ENCODE measurements at regions not wholly inside any gene's neighbourhood (a gene's known extent, or its start where the extent isn't known, plus 50 kb on each side); places are given as distances from the start of the nearest gene placed in this dataset.
A peak's percentile ranks its signal among the peaks of the same experiment; 100 is the strongest.

DNA sequence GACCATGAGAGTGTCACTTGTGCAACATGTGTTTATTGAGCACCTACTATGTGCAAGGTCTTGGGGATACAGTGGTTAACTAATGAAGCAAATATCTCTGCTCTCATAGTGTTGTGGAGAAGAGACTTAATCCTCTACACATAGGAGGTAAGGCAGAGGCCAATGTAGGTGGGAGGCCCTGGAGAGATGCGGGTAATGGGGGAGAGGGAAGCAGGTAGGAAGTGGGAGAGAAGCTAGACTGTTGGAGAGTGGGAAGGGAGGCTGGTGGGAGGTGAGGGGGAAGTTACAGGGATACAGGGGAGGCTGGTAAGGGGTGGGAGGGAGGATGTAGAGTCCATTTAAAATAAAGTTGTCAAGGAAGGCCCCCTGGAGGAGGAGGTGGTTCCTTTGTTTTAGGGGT, 240.0 kb downstream of the MIAT start:
- no peak for DNase-seq

DNA sequence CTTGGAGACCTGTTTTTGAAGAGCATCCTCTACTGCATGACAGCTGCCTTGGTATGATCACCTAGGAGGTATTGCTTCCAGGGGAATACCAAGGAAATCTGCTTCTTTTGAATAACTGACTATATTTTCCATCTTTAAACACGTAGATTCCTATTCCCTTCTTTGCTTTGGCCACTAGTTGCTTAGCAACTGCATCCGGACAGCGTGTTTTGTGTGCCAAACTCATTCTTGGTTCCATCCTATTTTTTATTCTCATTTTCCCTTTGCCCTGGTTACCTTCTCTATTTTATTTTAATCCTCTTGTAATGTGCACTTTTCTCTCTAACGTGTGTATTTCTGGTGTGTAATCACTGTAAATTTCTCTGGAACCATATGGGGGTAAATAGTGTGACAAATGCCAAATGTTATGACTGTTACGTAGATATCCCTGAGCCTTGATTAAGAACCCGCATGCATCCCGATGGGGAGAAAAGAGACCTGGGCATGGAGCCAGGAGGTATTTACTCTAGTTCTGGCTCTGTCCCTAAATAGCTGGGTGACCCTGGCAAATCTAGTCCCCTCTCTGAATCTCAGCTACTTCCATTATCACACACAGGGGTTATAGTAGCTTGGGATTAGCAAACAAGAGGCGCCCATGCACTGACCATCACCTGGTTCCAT, 241.7 kb downstream of the MIAT start:
- no peak for DNase-seq

DNA sequence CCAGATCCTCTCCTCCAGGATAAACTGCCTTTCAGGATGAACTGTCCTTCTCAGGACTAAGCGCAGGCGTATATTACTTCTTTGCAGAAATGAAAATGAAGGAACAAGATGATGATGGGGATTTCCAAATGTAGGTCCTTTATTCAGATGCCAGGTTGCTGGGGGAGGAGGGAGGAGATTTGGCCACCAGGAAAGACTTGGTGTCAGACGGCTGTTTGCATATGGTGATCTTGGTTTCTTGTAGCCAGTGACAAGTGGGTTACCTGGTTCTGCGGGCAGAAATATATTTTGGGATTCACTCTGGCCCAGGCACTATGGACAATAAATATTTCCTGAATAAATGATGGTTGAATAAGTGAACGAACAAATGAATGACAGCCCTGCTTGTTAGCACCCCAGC, 243.4 kb downstream of the MIAT start:
- no peak for DNase-seq

DNA sequence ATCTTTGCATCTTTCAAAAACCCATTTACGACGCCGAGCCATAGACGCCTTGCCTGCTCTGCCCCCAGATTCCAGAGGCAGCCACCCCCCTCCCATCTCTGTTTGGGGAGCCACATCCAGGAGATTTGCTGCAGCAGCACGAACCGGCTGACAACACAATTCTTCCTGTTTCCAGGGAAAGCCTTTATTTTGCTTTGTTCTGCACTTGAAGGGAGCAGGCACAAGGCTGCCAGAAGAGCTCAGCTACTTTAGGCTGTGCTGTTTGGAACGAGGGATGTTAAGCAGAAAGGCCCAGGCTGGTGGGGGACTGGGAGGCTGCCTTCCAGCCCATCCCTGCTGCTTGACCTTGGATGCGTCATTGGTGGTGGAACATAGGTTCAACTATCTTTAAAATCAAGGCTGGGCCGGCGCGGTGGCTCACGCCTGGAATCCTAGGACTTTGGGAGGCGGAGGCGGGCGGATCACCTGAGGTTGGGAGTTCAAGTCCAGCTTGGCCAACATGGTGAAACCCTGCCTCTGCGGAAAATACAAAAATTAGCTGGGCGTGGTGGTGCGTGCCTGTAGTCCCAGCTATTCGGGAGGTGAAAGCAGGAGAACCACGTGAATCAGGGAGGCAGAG, 243.9 kb downstream of the MIAT start:
- DNase-seq, result no peak

DNA sequence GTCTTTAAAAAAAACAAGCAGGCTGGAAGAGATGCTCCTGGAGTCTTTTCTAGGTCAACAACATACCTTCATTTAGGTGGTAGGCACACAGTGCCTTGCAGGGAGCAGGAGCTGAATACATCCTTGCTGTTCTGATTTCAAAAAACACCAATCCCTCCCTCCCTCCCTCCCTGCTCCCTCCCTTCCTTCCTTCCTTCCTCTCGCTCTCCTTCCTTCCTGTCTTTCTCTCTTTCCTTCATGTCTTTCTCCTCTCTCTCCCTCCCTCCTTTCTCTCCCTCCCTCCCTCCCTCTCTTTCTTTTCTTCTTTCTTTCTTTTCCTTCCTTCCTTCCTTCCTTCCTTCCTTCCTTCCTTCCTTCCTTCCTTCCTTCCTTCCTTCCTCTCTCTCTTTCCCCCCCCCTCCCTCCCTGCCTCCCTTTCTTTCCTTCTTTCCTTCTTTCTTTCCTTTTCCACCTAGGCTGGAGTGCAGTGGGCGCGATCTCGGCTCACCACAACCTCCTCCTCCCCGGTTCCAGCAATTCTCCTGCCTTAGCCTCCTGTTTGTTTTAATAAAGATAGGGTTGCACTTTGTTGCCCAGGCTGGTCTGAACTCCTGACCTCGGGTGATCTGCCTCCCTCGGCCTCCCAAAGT, 245.1 kb downstream of the MIAT start:
- DNase-seq, result no peak

DNA sequence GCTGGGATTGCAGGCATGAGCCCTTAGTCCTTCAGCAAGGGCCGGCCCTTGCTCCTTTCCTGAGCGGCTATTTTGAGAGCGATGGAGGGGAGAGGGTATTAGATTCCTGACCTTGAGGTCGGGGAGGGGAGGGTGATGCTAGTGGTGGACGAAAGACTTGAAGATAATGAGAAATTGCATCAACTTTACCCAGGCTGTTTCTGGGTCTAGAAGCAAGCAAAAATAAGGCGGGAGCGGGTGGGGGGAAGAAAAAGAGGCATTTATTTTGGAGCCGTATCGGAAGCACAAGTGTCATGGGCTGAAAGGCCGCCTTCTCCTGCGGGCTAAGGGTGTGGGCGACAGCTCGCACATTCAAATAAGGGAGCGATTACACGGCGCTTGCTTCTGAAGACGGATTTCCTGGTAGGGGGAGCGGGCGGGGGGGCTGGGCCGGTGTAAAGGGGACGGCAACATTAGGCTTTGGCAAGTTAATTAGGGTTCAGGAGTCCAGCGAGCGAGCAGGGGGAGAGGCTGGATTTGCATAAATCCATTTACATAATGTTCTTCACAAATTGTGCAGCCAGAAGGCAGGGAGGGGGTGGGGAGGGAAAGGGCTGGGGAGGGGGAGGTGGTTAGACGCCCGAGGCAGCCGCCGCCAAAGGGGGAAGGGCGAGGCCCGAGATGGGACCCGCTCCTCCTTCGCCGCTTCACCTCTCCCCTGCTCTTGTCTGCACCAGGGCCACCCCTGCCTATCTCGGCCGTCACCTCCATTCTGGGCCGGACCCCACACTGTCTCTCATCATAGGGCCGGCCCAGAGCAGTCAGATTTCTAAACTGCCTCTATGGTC, 245.9 kb downstream of the MIAT start:
- DNase-seq, result no peak

DNA sequence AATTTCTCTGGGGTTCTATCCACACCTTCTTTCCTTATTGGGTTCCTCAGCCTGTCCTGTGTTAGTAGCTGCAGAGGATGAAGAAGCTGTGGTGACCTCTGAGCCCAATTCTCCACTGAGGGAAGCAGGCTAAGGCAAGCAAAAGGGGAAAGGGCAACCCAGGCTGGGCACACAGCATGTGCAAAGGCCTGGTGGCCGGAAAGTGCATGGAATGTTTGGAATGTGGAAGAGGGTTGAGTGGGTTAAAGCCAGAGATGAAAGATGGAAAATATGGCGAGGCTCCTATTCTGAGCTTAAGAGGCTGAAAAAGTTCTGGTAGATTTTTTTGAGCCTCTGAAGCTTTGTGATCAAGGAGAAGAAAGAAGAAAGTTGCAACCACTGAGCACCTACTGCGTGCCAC, 247.1 kb downstream of the MIAT start:
- no peak for DNase-seq

DNA sequence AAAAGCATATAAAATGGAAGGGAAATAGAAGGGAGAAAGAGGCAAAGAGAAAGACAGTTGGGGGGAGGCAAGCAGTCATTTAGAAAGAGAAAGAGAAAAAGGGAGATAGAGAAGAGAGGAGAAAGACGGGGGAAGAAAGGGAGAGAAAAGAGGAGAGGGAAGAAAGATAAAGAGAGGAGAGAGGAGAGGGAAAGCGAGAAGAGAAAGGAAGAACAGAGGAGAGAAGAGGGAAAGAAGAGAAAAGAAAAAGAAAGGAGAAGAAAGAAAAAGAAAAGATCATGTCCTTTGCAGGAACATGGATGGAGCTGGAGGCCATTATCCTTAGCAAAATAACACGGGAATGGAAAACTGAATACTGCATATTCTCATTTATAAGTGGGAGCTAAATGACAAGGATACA, 247.7 kb downstream of the MIAT start:
- DNase-seq, result no peak

DNA sequence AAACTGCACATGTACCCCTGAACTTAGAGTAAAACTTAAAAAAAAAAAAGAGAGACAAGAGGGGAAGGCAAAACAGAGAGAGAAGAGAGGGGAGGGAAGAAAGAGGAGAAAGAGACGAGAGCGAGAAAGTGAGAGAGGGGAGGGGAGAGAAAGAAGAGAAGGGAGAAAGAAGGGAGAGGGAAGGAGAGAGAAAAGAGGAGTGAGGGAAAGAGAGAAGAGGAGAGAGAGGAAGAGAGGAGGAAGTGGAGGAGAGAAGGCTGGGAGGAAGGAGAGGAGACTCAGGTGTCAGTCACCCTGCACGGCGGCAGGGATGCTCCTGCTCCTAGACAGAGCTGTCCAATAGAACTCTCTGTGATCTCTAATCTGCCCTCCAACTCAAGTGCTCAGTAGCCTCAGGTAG, 248.3 kb downstream of the MIAT start:
- no peak for DNase-seq

DNA sequence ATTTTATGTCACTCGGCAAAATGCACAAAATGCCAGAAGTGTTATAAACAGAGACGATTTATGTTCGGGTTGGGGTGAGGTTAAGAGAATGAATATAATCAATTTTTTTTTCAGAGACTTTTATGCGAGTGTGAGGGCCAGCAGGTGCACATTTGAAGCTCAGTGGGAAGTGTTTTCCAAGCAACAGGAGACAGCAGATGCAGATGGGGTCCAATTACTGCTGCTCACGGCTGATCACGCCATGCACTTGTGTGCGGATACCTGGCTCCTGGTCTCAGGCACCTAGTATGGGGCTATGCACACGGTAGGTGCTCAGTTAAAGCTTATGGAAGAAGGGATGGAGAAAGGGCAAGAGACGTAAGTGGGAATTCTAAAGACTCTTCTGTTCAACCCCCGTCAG, 249.1 kb downstream of the MIAT start:
- DNase-seq, result peak; percentile 43

DNA sequence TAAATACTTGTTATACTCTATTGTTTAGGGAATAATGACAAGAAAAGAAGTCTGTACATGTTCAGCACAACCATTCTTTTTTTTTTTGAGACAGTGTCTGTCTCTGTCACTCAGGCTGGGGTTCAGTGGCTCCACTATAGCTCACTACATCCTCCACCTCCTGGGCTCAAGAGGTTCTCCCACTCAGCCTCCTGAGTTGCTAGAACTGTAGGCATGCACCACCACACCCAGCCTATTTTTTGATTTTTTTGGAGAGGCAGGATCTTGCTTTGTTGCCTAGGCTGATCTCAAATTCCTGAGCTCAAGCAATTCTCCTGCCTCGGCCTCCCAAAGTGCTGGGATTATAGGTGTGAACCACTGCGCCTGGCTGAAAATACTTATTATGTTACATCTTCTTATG, 250.0 kb downstream of the MIAT start:
- DNase-seq, result no peak

DNA sequence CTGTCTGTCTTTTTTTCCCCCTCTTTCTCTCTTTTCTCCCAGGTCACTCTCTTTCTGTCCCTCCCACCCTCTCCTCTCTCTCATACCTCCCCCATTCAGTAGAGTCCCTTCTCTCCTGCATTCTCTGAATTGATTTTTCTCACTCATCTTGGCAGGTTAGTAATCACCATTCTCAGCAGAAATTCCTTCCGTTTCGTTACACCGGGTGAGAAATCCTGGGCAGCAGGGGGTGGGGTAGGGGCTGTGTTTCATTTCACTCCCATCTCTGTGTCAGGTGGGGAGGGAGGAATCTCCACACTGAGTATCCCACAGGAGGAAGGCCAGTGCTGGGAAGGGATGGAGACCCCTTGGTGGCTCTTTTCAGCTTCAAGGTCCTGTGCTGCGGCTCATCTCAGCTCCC, 253.5 kb downstream of the MIAT start:
- no peak for DNase-seq

DNA sequence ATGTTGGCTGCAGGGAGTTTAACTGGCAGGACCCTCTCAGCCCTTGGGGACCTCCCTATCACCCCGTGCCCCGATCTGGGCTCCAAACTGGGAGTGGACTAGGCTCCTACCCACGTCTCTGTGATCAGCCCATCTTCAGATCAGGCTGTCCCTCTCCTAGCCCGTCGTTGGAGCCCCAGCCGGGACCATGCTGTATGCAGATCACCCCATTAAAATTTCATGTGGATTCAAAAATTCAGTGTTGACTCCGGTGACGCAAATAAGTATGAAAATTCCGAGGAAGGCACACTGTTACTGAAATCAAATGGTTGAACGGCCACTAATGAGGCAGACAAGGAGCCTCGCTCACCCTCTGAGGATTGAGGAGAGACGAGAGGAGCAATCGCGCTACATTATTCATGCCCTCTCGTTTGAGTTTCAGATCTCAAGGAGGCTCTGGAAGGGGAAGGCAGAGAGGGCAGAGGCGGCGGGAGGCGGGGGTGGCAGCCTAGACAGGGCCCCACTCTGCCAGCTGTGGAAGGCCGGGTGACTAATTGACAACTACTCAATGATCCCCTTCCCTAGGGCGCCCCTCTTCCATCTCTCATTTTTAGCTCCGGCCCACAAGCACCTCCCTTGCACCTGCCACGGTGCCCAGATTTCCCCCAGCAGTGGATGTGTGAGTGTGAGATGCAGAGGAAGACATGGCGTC, 255.4 kb downstream of the MIAT start:
- no peak for DNase-seq

DNA sequence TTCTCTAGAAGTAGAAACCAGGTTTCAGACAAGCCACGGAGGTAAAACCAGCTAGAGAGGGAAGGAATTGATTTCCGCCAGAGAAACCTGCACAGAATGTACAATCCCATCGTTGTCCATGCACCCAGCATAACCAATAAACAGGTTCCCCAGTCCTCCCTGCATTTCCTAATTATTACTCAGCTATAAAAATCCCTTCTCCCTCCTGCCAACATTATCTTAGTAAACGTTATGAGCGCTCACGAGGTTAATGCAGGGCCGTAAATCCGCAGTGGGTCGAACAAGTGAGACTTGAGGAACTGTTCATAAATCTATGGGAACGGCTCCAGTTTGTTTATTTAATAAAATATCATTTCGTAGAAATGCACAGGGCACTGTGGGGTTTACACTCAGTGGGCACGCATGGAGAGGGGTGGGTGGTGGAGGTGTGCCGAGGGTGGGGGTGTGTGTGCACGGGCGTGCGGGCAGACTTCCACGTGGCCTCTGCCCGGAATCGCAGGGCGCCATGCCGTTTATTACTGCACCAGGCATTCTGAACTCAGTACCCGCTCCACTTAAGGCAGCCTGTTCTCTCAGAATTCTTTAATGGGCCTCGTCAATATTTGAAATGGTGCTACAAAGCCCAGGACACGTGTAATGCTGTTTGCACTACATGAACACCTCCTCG, 257.3 kb downstream of the MIAT start:
- no peak for DNase-seq

DNA sequence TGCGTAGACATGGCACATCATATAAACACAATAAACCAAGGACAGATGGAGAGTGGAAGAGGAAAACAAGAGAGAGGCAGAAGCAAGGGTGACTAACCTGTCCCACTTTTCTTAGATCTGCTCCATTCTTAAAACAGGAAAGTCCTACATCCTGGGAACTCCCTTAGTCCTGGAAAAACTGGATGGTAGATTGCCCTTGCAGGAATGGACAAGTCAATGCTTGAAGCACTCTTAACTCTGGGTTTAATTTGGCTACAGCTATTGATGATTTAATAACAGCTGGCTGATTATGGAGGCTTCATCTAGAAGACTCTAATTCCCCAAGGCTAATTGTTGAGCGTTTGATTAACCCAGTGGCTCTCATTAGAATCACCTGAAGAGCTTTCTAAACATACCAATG, 258.8 kb downstream of the MIAT start:
- DNase-seq, result no peak

DNA sequence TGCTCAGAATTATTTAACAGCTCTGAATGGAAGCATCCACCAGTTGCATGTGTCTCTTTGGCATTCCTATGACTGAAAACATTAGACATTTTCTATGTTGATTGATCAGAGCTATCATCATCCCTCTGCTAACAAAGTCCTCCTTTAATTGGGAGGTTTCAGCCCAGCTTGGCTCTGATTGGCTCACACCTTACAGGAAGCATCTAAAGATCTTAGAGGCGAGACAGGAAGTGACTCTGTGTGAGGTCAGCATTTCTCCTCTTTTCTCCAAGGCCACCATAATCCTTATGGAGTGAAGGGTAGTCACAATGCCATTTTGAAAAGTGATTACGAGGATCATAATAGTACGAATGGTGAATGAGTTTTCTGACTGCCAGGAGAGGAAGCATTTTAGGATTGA, 260.8 kb downstream of the MIAT start:
- no peak for DNase-seq

DNA sequence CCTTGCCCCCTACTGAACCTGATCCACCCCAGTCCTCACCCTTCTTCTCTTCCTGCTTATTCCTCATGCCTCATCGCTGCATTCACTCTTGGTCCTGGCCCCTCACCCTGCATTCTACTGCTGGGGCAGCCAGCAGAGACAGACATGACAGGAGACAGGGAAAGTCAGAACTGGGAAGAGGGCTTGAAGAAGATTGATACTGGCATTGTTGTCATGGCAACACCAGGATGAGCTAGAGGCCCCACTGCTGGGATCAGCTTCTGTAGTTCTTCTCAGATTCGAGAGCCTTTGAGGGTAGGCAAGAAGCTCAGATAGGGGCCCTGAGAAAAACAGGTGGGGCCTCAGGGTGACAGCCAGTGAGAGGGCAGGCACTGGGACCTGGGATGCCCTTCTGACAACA, 264.3 kb downstream of the MIAT start:
- no peak for DNase-seq

DNA sequence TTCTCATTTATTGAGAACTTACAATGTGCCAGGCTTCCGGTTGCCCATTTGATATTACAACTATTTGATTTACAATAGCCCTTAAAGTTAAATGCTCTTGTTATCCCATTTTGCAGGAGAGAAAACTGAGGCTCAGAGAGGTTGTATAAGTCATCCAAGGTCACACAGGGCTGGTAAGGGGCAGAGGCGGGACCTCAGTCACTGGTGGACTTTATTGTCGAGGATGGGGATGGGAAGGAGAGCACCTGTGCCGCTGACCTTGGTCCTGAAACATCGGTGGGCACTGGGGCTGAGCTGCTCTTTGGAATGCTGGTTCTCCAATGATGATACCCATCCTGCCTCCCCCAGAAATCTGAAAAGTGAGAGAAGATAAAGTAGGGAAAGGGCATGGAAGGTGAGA, 265.4 kb downstream of the MIAT start:
- DNase-seq, result no peak

DNA sequence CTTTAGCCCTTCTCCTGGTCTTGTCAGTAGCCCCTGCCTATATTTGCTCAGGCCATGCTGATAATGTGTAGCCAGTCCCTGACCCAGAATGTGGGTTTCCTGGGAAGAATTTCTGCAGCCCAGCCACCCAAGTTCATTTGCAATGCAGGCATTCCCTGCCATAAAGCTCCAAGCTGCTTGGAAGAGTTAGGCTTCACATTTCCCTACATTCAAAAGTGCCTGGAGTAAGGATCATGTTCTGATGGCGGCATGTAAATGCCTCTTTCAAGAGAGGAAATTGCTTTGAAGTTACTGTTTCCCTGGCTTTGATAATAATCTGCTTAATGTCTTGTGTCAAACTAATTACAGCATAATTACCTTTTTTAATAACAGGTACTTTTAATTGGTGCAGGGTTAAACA, 266.1 kb downstream of the MIAT start:
- DNase-seq, result no peak

DNA sequence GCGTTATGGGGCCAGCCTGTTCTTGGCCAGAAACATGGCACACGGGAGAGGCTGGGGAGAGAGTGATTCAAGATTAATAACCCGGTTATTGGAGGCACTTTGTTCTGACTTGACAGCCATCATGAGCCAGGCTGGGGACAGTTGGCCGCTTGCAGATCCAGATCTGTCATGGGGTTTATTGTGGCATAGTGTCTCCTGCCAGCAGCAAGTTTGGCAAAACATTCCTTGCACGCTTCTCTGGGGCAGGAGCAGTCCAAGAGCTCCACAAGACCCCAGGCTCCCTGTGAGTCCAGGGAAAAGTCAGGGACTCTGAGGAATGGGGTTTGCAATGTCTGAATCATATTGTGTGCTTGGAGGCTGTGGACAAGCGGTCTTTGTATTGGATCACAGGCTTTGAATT, 270.4 kb downstream of the MIAT start:
- no peak for DNase-seq

DNA sequence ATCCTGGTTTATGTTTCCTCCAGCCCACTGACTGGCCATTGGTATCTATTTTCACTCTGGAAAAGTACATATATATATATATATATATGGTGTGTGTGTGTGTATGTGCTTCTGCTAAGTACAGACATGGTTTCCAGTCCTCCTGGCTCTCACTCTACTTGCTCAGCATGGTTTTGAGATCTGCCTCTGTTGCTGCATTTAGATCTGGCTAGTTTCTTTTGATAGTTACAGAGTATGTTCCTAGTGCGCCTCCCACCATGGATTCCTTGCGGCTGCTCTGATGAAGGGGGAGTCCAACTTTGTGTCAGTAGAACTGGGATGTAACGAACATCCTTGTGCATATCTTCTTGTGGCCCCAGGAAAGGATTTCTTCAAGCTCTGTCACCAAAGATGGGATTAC, 274.1 kb downstream of the MIAT start:
- DNase-seq, result no peak

DNA sequence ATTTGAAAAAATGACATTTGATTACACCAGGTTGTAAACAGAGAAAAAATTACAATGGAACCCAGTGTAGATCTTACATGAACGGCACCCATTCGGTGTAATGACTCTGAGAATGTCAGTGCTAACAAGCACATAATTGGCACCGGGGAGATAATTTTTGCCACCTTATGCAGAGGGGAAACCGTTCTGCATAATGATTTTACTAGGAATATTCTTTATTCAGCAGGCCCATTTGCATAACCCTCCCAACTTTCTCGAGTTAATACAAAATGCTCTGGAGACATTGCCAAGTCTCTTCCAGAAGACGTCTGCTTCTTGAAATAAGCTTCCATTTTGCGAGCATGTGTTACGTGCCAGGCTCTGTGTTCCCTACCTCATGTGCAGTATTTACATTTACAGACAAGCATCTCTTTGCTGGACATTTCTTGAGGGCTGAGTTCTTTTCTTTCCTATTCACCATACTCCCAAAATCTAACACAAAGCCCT, 275.8 kb downstream of the MIAT start:
- no peak for DNase-seq

DNA sequence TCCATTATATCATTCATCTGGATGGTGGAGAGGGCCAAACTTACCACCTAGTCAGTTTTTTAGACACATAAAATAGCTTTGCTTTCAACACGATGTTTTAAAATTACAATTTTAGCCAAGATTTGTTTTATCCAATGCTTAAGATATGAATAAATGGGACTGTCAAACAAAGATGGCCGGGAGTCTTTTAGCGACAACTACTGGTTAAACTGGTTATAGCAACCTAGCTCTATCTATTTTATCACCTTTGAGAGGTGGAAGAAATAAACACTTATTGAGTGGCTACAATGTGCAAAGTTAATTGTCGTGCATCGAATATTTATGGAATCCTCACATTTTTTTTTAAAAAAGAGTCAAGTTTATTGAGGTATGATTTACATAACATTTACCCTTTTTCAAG, 279.8 kb downstream of the MIAT start:
- DNase-seq, result no peak
